AG09309 (cell line): ENCODE measurements at regions not wholly inside any gene's neighbourhood (a gene's known extent, or its start where the extent isn't known, plus 50 kb on each side); places are given as distances from the start of the nearest gene placed in this dataset.

Experiments used
- DNase-seq: peaks from one replicate; pipeline ENCODE4 v3.0.0-alpha.2; 2010; ENCODE audit warnings: low read depth
- H3K4me3 ChIP-seq: 2 replicates; pipeline ENCODE4 v1.5.1; 2011; ENCODE audit warnings: mild to moderate bottlenecking, low read depth, low read length, moderate library complexity; ENCODE audit not compliant: control insufficient read depth
- CTCF ChIP-seq: IDR thresholded peaks from 2 replicates; pipeline ENCODE4 v1.5.1; 2011; ENCODE audit warnings: mild to moderate bottlenecking, low read depth, low read length, inconsistent platforms; ENCODE audit not compliant: insufficient read depth, control insufficient read depth; ENCODE audit errors: missing control alignments

GRCh38 chr18:26764586-26764985, 100.9 kb downstream of the AQP4 start:
- no peak for TF ChIP-seq CTCF
- H3K4me3 ChIP-seq, result no peak overlapping the region
- DNase-seq, result no peak

- no peak for TF ChIP-seq CTCF
- H3K4me3 ChIP-seq, result no peak overlapping the region
- no peak for DNase-seq
These were observed 101.3 kb downstream of the AQP4 start for GRCh38 chr18:26764177-26764576.

GRCh38 chr18:26763446-26764110, 101.9 kb downstream of the AQP4 start:
- TF ChIP-seq CTCF, result no peak

GRCh38 chr18:26757263-26758019, 108.1 kb downstream of the AQP4 start:
- H3K4me3 ChIP-seq, result no peak overlapping the region
- TF ChIP-seq CTCF, result no peak
- no peak for DNase-seq

More at GRCh38 chr18:26763446-26764110, 101.9 kb downstream of the AQP4 start:
- DNase-seq, result no peak
- H3K4me3 ChIP-seq, result no peak overlapping the region

GRCh38 chr18:26756556-26756955, 109.0 kb downstream of the AQP4 start:
- TF ChIP-seq CTCF, result no peak
- H3K4me3 ChIP-seq, result no peak overlapping the region
- DNase-seq, result no peak

- H3K4me3 ChIP-seq, result no peak overlapping the region
- no peak for TF ChIP-seq CTCF
- no peak for DNase-seq
These were observed 118.6 kb downstream of the AQP4 start for GRCh38 chr18:26746826-26747475.
